Urinary bladder (tissue), 3 donors: ENCODE measurements at regions not wholly inside any gene's neighbourhood (a gene's known extent, or its start where the extent isn't known, plus 50 kb on each side); places are given as distances from the start of the nearest gene placed in this dataset.

Source experiments
- DNase-seq: peaks from one replicate; pipeline ENCODE4 v3.0.0-alpha.2; 2015; ENCODE audit errors: extremely low spot score
- H3K27ac ChIP-seq: one replicate; pipeline ENCODE4 v1.5.1; 2013; ENCODE audit warnings: low read depth, mild to moderate bottlenecking, moderate library complexity
- H3K36me3 ChIP-seq: one replicate; pipeline ENCODE4 v1.6.1; 2013; ENCODE audit warnings: mild to moderate bottlenecking, moderate library complexity; ENCODE audit not compliant: insufficient read depth
- H3K4me1 ChIP-seq: one replicate; pipeline ENCODE4 v1.6.1; 2013; ENCODE audit warnings: mild to moderate bottlenecking, moderate library complexity; ENCODE audit not compliant: insufficient read depth
- H3K4me3 ChIP-seq: one replicate; pipeline ENCODE4 v1.5.1; 2013; ENCODE audit warnings: low read depth, low read length
- WGBS: extraction: QIAGEN DNeasy Blood & Tissue Kit; methylation state at CpG from one replicate; pipeline ENCODE4 v1.1.7; 2013; 5-methylcytosine and 5-hydroxymethylcytosine counted together
- donor health status: healthy with polysubstance abuse.
- donor health status: healthy.

DNA sequence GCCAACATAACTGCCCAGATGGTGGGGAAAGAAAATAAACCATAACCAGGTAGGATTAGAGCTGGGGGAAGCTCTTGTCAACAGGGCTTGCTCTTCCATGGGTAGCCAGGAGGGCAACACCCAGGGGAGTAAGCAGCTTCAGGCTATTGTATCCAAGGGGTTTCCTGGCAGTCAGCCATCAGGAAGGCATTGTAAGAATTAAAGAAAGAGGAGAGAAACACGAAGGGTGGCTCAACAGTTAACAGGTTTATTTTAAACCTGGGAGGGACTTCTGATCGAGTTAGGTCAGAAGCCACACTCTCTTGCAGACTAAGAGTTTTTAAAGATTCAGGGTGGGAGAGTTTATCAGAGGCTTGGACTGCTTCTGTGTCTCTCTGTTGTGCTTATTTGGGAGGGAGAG is 114.2 kb downstream of the QRSL1 start:
- Histone ChIP-seq H3K4me3 (no peak overlapping the region), H3K36me3 (no peaks in the 10 kb centered on the region), H3K4me1 (no peaks in the 10 kb centered on the region), H3K27ac (no peak overlapping the region)
- no peak for DNase-seq
- WGBS = 64% methylated on average over 2 of the region's 2 CpGs

DNA sequence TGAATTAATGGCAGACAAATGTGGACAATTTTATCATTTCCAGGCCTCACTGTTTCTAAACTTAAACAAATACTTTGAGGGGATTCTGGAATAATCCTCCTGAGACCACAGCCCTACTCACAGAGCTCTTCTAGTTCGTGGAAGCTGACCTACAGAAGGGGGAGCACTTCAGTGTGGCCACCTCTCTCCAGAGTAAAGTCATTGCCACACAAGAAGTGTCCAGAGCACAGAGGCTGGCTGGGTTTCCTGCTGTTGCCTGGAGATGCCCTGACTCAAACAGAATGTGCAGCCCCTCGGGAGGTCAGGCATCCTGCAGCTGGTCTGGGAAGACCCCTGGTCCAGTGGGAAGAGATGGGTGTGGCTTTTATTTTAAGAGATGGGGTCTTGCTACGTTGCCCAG is 110.9 kb downstream of the QRSL1 start:
- H3K27ac ChIP-seq = no peak overlapping the region
- H3K4me1 ChIP-seq = no peaks in the 10 kb centered on the region
- no peaks in the 10 kb centered on the region for H3K36me3 ChIP-seq
- no peak overlapping the region for H3K4me3 ChIP-seq
- no peak for DNase-seq
- 48% methylated on average over 3 of the region's 3 CpGs for WGBS

DNA sequence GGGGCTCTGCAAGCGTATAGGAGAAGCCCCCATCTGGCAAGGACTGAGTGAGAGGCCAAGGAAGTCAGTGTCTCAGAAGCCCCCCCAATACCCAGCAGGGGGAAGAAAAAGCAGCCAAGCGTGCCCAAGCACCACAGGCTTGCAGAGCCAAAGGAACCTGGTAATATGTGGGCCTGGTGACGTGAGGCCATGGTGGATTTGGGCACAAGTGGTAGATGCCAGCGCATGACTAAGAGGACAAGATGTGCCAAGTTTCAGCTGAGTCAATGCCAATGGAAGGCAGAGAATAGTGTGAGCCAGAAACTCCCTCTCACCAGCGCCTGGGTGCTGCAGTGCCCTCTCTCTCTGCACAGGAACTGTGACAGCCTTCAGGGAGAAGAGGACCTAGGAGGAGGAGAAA is 110.0 kb downstream of the QRSL1 start:
- Histone ChIP-seq H3K4me3 (no peak overlapping the region), H3K36me3 (no peaks in the 10 kb centered on the region), H3K4me1 (no peaks in the 10 kb centered on the region), H3K27ac (no peak overlapping the region)
- no peak for DNase-seq
- 85% methylated on average over 5 of the region's 5 CpGs for WGBS

DNA sequence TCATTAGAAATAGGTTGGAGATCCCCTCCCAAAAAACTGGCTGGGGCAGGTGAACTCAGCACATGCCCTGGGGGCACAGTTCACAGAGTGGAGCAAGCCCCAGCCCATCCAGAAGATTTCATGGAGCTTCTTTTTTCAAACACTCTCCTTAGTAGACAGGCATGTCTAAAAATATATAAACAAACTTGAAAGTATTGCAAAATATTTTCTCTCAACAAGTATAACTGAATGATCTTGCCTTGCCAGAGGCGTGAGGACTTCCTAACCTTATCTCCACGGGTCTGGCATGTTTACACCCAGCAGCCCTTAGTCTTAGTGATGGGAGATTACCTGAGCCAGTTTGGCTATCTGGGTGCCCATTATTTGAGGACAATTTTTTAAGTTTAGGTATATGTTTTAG is 107.1 kb downstream of the QRSL1 start:
- Histone ChIP-seq H3K36me3 (no peaks in the 10 kb centered on the region), H3K4me3 (no peak overlapping the region), H3K4me1 (no peaks in the 10 kb centered on the region), H3K27ac (no peak overlapping the region)
- no peak for DNase-seq
- WGBS = 17% methylated on average over 2 of the region's 2 CpGs

GRCh38 chr6:106735828-106736227 is 106.5 kb downstream of the QRSL1 start:
- H3K4me1 ChIP-seq = no peaks in the 10 kb centered on the region
- no peak overlapping the region for H3K4me3 ChIP-seq
- no peak overlapping the region for H3K27ac ChIP-seq
- no peaks in the 10 kb centered on the region for H3K36me3 ChIP-seq
- no peak for DNase-seq

GRCh38 chr6:106735136-106735633 is 105.8 kb downstream of the QRSL1 start:
- Histone ChIP-seq H3K36me3 (no peaks in the 10 kb centered on the region), H3K27ac (no peak overlapping the region), H3K4me1 (no peaks in the 10 kb centered on the region), H3K4me3 (no peak overlapping the region)
- WGBS = 53% methylated on average over 3 of the region's 3 CpGs
- DNase-seq = no peak

DNA sequence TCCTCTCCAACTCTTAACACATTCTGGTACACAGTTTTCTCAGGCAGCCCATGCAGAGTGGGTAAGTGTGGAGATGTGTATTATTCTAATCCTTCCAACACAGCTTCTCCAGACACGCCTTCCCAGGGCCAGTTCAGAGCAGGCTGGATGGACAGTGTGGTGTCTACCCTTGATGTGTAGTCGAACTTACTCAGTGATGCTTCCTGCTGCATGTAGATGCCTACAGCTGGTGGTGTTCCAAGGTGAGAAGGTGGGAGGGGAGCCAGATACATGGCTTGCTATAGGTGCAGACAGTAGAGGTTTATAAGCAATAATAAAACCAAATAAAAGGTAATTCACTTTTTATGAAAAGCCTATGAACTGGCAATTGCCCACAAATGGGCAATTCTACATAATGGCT is 104.0 kb downstream of the QRSL1 start:
- Histone ChIP-seq H3K4me1 (no peaks in the 10 kb centered on the region), H3K4me3 (no peak overlapping the region), H3K27ac (no peak overlapping the region), H3K36me3 (no peaks in the 10 kb centered on the region)
- WGBS = 80% methylated on average over 2 of the region's 2 CpGs
- no peak for DNase-seq

- no peaks in the 10 kb centered on the region for H3K36me3 ChIP-seq
- H3K4me3 ChIP-seq = no peak overlapping the region
- WGBS = 91% methylated on average over 7 of the region's 7 CpGs
- DNase-seq = no peak
- H3K27ac ChIP-seq = no peak overlapping the region
- no peaks in the 10 kb centered on the region for H3K4me1 ChIP-seq
Observed at GRCh38 chr6:106732376-106732940, 103.1 kb downstream of the QRSL1 start.

GRCh38 chr6:106731843-106732160 is 102.4 kb downstream of the QRSL1 start:
- Histone ChIP-seq H3K36me3 (no peaks in the 10 kb centered on the region), H3K27ac (no peak overlapping the region), H3K4me1 (no peaks in the 10 kb centered on the region), H3K4me3 (no peak overlapping the region)
- 98% methylated on average over 1 of the region's 1 CpG for WGBS
- DNase-seq = no peak

DNA sequence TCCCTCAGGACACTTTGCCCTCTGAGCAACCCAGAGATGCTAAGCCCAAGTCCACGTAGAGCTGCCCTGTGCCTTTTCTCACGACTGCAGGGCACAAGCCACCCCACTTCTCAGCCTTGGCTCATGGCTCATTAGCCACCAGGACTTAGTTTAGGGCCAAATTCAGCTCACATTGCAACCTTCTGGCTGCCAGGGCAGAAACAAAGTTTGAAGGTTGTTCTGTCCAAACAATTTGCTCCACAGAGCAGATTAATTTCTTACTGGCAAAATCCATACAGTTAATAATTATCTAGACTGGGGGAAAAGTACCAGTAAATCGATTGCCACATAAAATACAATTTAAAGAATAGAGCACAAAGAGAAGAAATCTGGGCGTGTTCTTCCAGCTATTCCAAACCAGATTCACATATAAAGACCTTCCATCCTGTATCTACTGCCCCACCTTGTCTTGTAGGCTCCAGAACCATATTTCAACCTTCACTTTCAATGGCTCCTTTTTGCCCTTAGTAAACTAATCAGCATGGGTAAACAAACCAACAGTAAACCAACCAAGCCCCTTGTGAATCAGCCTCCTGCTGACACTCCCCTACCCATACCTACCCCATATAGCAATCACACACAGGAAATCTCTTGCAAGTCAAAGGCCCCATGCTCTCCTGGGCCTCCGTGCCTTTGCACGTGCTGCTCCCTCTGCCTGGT is 101.9 kb downstream of the QRSL1 start:
- WGBS = 73% methylated on average over 6 of the region's 6 CpGs
- no peak overlapping the region for H3K27ac ChIP-seq
- DNase-seq = no peak

DNA sequence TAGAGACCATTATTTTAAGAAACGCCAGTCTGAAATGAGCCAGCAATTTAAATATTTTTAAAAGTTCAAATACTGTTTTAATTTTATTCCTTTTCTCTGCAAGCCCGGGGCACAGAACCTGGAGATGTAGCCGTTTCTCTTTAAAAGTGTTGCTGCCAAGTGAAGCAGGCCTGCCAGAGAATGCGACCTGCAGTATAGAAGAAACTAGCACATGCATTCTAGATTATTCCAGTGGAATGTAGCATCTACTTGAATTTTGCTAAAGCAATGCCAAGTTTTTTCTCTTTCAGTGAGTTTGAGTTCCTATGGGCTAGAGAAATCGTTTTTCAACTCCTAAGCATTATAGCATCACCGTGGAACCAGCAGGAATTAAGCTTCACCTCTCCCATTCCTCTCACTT is 101.3 kb downstream of the QRSL1 start:
- no peaks in the 10 kb centered on the region for H3K4me1 ChIP-seq
- WGBS = 50% methylated on average over 6 of the region's 6 CpGs
- H3K36me3 ChIP-seq = no peaks in the 10 kb centered on the region
- H3K4me3 ChIP-seq = no peak overlapping the region
- no peak for DNase-seq
- no peak overlapping the region for H3K27ac ChIP-seq

More for the DNA sequence above, 101.9 kb downstream of the QRSL1 start:
- H3K36me3 ChIP-seq = no peaks in the 10 kb centered on the region
- no peak overlapping the region for H3K4me3 ChIP-seq
- H3K4me1 ChIP-seq = no peaks in the 10 kb centered on the region

- H3K4me1 ChIP-seq = no peaks in the 10 kb centered on the region
Observed at GRCh38 chr6:106730264-106730663, 100.9 kb downstream of the QRSL1 start.

GRCh38 chr6:106729841-106730240 is 100.5 kb downstream of the QRSL1 start:
- DNase-seq = no peak
- H3K27ac ChIP-seq = no peak overlapping the region
- WGBS = 83% methylated on average over 4 of the region's 4 CpGs
- H3K4me1 ChIP-seq = no peaks in the 10 kb centered on the region
- no peak overlapping the region for H3K4me3 ChIP-seq
- no peaks in the 10 kb centered on the region for H3K36me3 ChIP-seq

More at GRCh38 chr6:106730264-106730663, 100.9 kb downstream of the QRSL1 start:
- Histone ChIP-seq H3K27ac (no peak overlapping the region), H3K4me3 (no peak overlapping the region), H3K36me3 (no peaks in the 10 kb centered on the region)
- DNase-seq = no peak
- 95% methylated on average over 1 of the region's 1 CpG for WGBS

DNA sequence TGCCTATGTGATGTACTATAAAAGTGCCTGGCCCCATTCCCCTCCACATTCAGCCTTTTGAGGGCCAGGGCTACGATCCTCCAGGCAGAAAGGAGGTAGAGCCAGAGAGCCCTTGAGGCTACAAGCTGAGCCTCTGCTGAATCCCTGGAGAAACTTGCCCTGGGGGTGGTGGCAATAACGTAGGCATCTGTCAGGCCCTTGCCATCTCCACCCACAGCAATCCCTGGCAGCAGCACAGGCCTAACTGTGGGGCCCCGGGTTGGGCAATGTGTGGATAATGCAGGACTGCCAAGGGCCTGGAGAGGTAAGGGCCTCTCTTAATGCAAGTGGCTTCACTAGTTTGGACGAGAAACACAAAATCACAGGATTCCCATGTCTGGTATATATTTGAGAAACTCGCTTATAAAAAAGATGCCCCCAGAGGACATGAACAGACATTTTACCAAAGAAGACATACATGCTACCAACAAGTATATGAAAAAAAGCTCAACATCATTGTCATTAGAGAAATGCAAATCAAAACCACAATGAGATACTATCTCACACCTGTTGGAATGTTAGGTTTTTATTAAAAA is 99.0 kb downstream of the QRSL1 start:
- Histone ChIP-seq H3K36me3 (no peaks in the 10 kb centered on the region), H3K4me3 (no peak overlapping the region), H3K27ac (no peak overlapping the region), H3K4me1 (no peaks in the 10 kb centered on the region)
- no peak for DNase-seq
- WGBS = 75% methylated on average over 5 of the region's 5 CpGs
